Sigmoid colon (tissue), 4 donors: ENCODE measurements at regions not wholly inside any gene's neighbourhood (a gene's known extent, or its start where the extent isn't known, plus 50 kb on each side); places are given as distances from the start of the nearest gene placed in this dataset.

Experiments used
- EP300 ChIP-seq, 4 donors: sonication (generic); formaldehyde crosslinking; IDR thresholded peaks; one replicate each; pipeline ENCODE4 v1.6.1; 2017; ENCODE audit warnings: antibody characterized with exemption in 4 of 4
- POLR2A ChIP-seq, 2 donors: fragments of 450-650 bp; IDR thresholded peaks; one replicate each; pipeline ENCODE4 v1.6.1; 2016; ENCODE audit warnings: antibody characterized with exemption in 2 of 2, mild to moderate bottlenecking in 2 of 2, moderate library complexity in 2 of 2
- TF ChIP-seq, protein P1 (sequence below), 4 experiments: fragments of 450-650 bp in 3 of 4; fragments of 200-600 bp in 1 of 4; IDR thresholded peaks; one replicate each; pipeline ENCODE4 v1.5.1; 2016 to 2019; ENCODE audit warnings: antibody characterized with exemption in 4 of 4, mild to moderate bottlenecking in 3 of 4, moderate library complexity in 2 of 4

DNA sequence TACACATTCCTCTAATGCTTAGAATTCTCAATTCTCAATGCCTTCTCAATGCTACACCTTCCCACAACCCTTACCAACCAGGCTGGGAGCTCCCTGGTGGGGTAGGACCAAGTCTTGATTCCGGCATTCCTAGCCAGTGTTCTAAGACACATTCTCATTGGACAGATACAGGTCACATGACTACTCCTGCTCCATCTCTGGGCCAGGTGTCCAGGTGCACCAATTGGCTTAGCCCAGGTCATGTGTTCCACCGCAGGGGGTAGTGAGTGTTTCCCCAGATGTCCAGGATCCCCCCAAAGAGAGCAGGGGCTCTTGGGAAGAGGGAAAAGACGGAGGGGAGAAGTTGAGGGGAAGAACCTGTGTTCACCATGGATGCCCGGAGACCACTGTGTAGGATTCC is 58.7 kb upstream of the MLN start:
- TF ChIP-seq, protein P1, sequence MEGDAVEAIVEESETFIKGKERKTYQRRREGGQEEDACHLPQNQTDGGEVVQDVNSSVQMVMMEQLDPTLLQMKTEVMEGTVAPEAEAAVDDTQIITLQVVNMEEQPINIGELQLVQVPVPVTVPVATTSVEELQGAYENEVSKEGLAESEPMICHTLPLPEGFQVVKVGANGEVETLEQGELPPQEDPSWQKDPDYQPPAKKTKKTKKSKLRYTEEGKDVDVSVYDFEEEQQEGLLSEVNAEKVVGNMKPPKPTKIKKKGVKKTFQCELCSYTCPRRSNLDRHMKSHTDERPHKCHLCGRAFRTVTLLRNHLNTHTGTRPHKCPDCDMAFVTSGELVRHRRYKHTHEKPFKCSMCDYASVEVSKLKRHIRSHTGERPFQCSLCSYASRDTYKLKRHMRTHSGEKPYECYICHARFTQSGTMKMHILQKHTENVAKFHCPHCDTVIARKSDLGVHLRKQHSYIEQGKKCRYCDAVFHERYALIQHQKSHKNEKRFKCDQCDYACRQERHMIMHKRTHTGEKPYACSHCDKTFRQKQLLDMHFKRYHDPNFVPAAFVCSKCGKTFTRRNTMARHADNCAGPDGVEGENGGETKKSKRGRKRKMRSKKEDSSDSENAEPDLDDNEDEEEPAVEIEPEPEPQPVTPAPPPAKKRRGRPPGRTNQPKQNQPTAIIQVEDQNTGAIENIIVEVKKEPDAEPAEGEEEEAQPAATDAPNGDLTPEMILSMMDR (IDR thresholded peaks at IDR 0.05) = no peak
- TF ChIP-seq POLR2A (IDR thresholded peaks at IDR 0.05) (no peak), EP300 (IDR thresholded peaks at IDR 0.05) (no peak)
